HG03097 (cell line): ENCODE measurements at regions not wholly inside any gene's neighbourhood (a gene's known extent, or its start where the extent isn't known, plus 50 kb on each side); places are given as distances from the start of the nearest gene placed in this dataset.
"Not testable (repeated sequence)": the region's sequence is repeated elsewhere in the genome, so short reads cannot be mapped to it uniquely, and the experiment has no call there.

Source experiments
- ATAC-seq: cut with Tn5 transposase; IDR thresholded peaks from one replicate; pipeline ENCODE4 v1.9.1; 2021; ENCODE audit not compliant: unreplicated experiment, low FRiP score

DNA sequence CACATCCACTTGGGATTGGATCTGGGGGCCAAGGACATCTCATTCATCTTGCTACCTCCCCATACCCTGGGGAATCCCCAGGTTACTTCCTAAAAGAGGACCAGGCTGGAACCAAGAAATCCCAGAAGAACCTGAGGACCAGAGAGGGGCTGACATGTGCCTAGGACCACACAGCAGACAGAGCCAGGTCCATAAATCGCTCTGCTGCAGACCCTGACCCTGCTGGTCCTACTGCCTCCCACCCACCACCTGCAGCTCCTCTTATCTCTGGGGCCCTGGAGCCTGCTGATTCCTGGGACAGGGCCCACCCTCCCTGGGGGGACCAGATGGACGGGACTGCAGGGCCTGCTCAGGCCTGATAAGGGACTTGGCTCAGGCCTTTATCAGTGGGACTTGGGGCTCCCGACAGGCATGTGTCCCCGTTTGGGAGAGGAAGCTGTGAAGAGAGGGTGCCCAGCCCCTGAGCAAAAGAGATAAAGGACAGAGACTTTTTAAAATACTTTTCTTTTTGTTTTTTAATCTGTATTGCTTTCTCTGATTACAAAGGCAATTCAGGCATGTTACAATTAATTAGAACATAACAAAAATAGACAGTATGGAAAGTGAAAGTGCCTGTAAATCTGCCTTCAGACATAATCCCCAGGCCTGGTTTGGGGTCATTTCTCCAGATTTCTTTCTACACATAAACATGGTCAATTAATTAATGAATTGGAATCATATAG, 101.3 kb upstream of the LARP1 start:
- ATAC-seq, result no peak

- no peak for ATAC-seq
Observed at GRCh38 chr5:154653418-154653763, 101.8 kb upstream of the LARP1 start.

DNA sequence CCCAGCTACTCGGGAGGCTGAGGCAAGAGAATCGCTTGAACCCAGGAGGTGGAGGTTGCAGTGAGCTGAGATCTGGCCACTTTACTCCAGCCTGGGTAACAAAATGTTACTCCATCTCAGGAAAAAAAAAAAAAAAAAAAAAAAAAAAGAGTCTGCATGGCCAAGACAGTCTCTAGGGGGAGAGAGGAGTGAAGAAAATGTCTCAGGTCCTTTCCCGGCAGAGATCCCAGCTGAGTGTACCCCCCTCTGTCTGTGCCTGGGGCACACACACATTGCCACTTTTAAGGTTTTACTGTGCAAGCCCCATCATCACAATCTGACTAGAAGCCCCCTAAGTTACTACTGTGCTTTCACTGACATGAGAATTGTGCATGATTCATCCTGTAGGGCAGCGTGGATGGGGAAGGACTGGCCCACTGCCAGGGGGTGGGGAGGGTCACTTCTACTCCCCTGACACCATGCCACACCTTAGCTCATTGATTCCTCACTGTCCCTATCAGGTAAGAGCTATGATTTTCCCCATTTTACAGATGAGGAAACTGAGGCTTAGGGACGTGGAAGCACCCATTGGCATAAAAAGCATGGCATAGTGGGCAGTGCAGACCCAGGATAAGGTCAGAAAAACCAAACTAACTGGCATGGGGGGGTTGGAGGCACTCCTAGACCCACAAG, 102.3 kb upstream of the LARP1 start:
- ATAC-seq, result no peak

DNA sequence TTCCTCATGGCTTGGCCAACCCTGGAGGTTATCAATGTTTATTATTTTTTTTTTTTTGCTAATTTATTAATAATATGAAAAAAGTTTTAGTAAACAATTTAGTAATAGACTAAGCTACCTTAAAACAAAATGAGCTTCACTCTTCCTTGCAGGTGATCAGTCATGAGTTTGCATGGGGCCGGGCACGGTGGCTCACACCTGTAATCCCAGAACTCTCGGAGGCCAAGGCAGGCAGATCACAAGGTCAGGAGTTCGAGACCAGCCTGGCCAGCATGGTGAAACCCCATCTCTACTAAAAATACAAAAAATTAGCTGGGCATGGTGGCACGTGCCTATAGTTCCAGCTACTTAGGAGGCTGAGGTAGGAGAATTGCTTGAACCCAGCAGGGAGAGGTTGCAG, 103.4 kb upstream of the LARP1 start:
- ATAC-seq, result not testable (repeated sequence)

GRCh38 chr5:154648706-154649105, 106.5 kb upstream of the LARP1 start:
- ATAC-seq, result no peak

DNA sequence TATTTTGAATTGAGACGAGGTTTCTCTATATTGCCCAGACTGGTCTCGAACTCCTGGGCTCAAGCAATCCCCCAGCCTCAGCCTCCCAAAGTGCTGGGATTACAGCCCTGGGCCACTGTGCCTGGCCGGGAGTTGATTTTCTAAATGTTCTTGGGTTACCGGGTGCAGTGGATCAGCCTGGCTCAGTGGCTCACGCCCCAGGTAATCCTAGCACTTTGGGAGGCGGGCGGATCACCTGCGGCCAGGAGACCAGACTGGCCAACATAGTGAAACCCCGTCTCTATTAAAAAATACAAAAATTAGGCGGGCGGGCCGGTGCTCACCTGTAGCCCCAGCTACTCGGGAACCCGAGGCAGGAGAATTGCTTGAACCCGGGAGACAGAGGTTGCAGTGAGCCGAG, 106.9 kb upstream of the LARP1 start:
- ATAC-seq, result no peak

DNA sequence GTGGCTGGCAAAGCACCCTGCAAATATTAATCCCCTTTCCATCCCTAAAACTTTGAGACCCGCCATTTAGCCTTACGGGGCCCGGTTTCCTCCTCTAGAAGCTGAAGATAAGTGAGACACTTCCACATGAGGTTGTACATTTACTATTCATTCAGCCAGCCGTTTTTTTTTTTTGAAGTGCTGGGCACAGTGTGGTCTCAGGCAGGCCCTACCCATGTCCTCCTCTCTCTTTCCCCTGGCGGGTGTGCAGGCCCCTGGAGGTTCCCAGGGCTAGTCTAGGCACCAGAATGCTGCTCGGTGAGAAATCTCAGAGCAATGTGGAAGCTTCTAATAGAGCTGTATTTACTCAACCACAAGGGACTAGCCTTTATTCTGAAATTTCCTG, 107.4 kb upstream of the LARP1 start:
- ATAC-seq, result no peak

- ATAC-seq, result no peak
Observed at GRCh38 chr5:154647114-154647760, 107.9 kb upstream of the LARP1 start.

GRCh38 chr5:154646745-154647113, 108.4 kb upstream of the LARP1 start:
- no peak for ATAC-seq

DNA sequence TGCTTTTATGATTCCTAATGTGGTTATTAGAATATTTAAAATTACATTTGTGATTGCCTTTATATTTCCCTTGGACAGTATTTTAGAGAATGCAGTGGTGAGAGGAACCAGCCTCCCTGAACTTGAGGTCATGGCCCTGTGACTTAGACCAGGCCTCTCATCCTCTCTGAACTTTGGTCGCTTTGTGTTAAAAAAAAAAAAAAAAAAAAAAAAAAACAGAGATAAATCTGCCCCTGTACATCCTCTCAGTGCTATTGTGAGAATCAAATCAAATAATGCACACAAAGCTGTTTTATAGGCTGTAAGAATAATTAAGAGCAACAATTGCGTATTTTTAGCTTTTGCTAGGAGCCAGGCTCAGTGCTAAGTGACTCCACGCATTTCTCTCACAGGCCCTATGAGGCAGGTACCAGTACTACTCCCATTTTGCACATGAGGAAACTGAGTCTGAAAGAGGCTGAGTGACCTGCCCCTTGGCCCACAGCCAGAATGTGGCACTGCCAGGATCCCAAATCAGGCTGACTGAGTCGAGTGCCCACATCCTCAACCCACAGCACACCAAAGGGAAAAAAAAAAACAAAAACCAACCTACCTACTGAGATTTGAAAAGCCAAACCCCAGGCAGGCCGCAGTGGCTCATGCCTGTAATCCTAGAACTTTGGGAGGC, 110.3 kb upstream of the LARP1 start:
- ATAC-seq, result no peak

DNA sequence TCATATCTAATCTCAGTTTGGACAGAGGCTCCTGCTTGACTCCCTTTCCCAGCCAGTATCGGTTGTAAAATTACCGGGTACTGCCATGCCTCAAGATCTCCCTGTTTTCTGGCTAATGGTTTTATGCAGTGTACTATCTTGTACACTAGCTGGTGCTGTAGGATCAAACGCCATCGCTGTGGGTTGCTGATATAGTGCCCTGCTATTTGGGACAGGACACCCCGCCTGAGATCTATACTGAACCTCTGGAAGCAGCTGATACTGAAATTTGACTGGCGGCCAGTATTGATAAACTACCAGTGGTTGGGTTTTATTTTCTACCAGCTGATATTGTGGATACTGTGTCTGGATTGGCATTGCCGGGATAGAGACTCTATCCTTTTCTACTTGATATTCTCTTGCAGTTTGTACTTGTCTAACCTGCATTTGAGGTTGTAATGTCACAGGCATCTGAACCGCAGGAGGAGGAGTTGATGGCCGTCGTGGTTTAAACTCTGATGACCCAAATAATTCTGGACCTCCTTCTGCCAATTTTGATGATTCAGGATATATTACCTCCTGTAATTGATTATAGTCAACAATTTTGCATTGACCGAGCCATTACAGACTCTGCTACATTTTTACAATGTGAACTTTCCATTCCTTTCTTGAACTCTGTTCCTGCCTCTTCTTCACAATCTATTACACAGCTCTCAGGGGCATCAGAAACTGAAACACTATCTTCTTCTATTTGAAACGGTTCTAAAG, 112.5 kb upstream of the LARP1 start:
- no peak for ATAC-seq

- not testable (repeated sequence) for ATAC-seq
Observed at GRCh38 chr5:154640213-154640831, 114.9 kb upstream of the LARP1 start.

GRCh38 chr5:154636786-154637185, 118.4 kb upstream of the LARP1 start:
- ATAC-seq, result not testable (repeated sequence)

GRCh38 chr5:154636271-154636670, 118.9 kb upstream of the LARP1 start:
- ATAC-seq, result not testable (repeated sequence)

GRCh38 chr5:154633744-154634143, 121.4 kb upstream of the LARP1 start:
- not testable (repeated sequence) for ATAC-seq

DNA sequence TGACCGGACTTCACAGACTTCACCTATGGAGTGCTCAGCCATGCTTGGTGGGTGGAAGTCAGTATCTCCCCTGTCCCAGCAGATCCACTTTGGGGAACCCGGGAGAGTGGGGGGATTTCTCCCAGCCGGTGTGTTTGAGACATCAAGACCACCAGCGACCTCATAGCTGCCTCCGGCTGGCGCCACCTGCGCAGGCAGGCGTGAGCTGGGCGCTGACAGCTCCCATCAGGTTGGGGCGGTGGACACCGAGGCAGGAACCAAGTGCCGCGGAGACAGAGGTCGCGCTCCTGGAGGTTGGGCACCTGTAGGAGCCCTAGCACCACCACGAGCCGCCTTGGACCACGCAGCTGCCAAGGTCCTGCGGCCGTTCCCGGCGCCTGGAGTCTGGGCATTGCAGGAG, 124.0 kb upstream of the LARP1 start:
- ATAC-seq, result no peak

- ATAC-seq, result no peak
Observed at GRCh38 chr5:154630410-154630809, 124.8 kb upstream of the LARP1 start.

- ATAC-seq, result no peak
Observed at GRCh38 chr5:154628685-154629084, 126.5 kb upstream of the LARP1 start.

DNA sequence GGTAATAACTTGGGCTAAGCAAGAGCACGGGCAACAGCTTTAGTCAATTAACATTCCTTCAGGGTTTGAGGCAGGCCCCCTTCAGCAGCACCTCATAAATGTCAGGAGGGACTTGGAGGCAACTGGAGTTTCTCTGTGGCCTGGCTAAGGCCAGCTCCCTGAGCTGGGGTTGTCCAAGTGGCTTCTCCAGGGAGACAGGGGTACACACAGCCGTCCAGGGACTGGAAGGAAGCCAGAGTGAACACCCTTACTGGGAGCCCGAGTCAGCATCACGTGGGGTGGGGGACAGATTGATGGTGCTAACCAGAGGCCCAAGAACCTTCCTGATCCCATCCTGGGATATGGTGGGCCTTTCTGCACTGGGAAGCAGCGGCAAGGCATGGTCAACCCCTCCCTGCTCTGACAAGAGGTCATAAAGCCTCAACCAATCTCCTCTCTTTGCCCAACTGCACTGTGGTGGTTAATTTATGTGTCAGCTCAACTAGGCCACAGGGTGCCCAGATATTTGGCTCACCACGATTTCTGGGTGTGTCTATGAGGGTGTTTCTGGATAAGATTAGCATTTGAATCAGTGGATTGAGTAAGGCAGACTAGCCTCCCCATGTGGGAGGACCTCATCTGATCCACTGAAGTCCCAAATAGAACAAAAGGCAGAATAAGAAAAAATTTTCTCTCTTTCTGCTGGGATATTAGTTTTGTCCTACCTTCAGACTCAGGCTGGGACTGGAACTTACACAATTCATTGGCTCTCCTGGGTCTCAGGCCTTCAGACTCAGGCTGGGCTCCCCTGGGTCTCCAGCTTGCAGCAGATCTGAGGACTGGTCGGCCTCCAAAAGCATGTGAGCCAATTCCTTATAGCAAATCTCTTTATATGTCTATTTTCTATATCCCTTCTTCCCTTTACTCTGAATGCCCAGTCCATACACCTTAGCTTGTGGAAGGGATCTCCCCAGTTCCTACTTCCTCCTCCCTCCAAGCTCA, 127.2 kb upstream of the LARP1 start:
- ATAC-seq, result no peak
